Panc1 (cell line): ENCODE measurements at regions not wholly inside any gene's neighbourhood (a gene's known extent, or its start where the extent isn't known, plus 50 kb on each side); places are given as distances from the start of the nearest gene placed in this dataset.

Experiments used
- ATAC-seq: fragments of 200-7000 bp; cut with Tn5 transposase; 2 replicates; pipeline ENCODE4 v1.9.1; 2020; ENCODE audit warnings: mild to moderate bottlenecking, moderate library complexity
- BruUV-seq: library from RNA; stranded (reverse); fragments of 400-500 nt; replicated peaks from 2 replicates; lab custom pipeline; 2021; lab: Mats Ljungman, UMichigan
- CTCF ChIA-PET: fragments of 300-600 bp; sonication (Branson Sonifier 250); formaldehyde crosslinking; loops from one replicate; lab custom pipeline; 2022; ENCODE audit warnings: antibody characterized with exemption; lab: Charles Lee
- POLR2A ChIA-PET: fragments of 300-600 bp; sonication (Branson Sonifier 250); formaldehyde crosslinking; loops from one replicate; lab custom pipeline; 2022; ENCODE audit warnings: antibody characterized with exemption; lab: Charles Lee
- DNase-seq: peaks from one replicate; pipeline ENCODE4 v3.0.0-alpha.2; 2010; ENCODE audit warnings: low read depth, low spot score
- H3K27ac ChIP-seq: 2 replicates; pipeline ENCODE4 v1.5.1; 2011; ENCODE audit warnings: mild to moderate bottlenecking, low read length, inconsistent platforms
- H3K27me3 ChIP-seq: fragments of 200-500 bp; sonication (Bioruptor generic); 2 replicates; pipeline ENCODE4 v1.6.0; 2014; ENCODE audit warnings: low read length, inconsistent platforms; ENCODE audit not compliant: control insufficient read depth, insufficient read depth
- H3K36me3 ChIP-seq: fragments of 200-500 bp; sonication (Bioruptor generic); 2 replicates; pipeline ENCODE4 v1.5.1; 2014; ENCODE audit warnings: inconsistent platforms, mild to moderate bottlenecking, low read length, moderate library complexity; ENCODE audit not compliant: control insufficient read depth, insufficient read depth
- H3K4me1 ChIP-seq: 2 replicates; pipeline ENCODE4 v1.5.1; 2011; ENCODE audit warnings: inconsistent platforms, mild to moderate bottlenecking, low read length, moderate library complexity; ENCODE audit not compliant: control insufficient read depth, insufficient read depth
- H3K4me3 ChIP-seq, 2 experiments: 2 replicates each; pipeline ENCODE4 v1.5.1; 2011 to 2012; ENCODE audit warnings: low read depth in 2 of 2, low read length in 2 of 2, mild to moderate bottlenecking in 2 of 2, inconsistent platforms in 1 of 2, moderate library complexity in 1 of 2
- H3K9me3 ChIP-seq: fragments of 200-500 bp; sonication (Bioruptor generic); 2 replicates; pipeline ENCODE4 v1.5.1; 2014; ENCODE audit warnings: low read depth, mild to moderate bottlenecking, inconsistent platforms, low read length, moderate library complexity; ENCODE audit not compliant: control insufficient read depth, insufficient read depth
- CTCF ChIP-seq: fragments of 450-650 bp; IDR thresholded peaks from 2 replicates; pipeline ENCODE4 v1.5.1; 2017; ENCODE audit warnings: mild to moderate bottlenecking
- POLR2AphosphoS5 ChIP-seq: IDR thresholded peaks from 2 replicates; pipeline ENCODE4 v1.6.1; 2012; ENCODE audit warnings: mild to moderate bottlenecking, low read depth, low read length, moderate library complexity
- REST ChIP-seq, 2 experiments: IDR thresholded peaks; 2 replicates each; pipeline ENCODE4 v1.6.1; 2011 to 2012; ENCODE audit warnings: low read depth in 2 of 2, control low read depth in 1 of 2, low read length in 1 of 2, mild to moderate bottlenecking in 1 of 2, moderate library complexity in 1 of 2; ENCODE audit not compliant: insufficient read depth in 1 of 2
- SIN3A ChIP-seq: IDR thresholded peaks from 2 replicates; pipeline ENCODE4 v1.6.1; 2012; ENCODE audit warnings: low read depth, mild to moderate bottlenecking, low read length, moderate library complexity, borderline replicate concordance; ENCODE audit not compliant: insufficient read depth
- TCF7L2 ChIP-seq: IDR thresholded peaks from 2 replicates; pipeline ENCODE4 v1.6.1; 2011; ENCODE audit warnings: mild to moderate bottlenecking, low read depth, low read length, inconsistent platforms
- in situ Hi-C: cut with HindIII; loops from 2 replicates; pipeline ENCODE4 v1.10.0; 2016; ENCODE audit warnings: low sequenced_read_pairs, low pct_unique_long_range_greater_than_20kb
- intact Hi-C: fragments of 100-400 bp; cut with micrococcal nuclease; formaldehyde crosslinking; loops from one replicate; pipeline ENCODE4 v1.10.0; 2022; ENCODE audit not compliant: unreplicated experiment

- DNase-seq, result no peak
- Histone ChIP-seq H3K4me3 (no peak overlapping the region), H3K27ac (no peak overlapping the region), H3K27me3 (no peaks in the 10 kb centered on the region), H3K36me3 (no peaks in the 10 kb centered on the region), H3K4me1 (no peaks in the 10 kb centered on the region), H3K9me3 (no peaks in the 10 kb centered on the region)
- no TSS peak for BruUV-seq
- ChIA-PET POLR2A (no interaction called here), CTCF (no interaction called here)
- in situ Hi-C loops (no loop called here), intact Hi-C loops (no loop called here)
- TF ChIP-seq CTCF (no peak), POLR2AphosphoS5 (no peak), SIN3A (no peak), REST (IDR thresholded peaks at IDR 0.05; ENCODE audit: insufficient read depth in 1 of 2, low read depth in 2 of 2, low read length in 1 of 2) (no peak), TCF7L2 (no peak)
- ATAC-seq, result no peak
Observed at GRCh38 chr13:58059624-58060023, 428.1 kb downstream of the PCDH17 start.

GRCh38 chr13:58080806-58081205 is 449.3 kb downstream of the PCDH17 start:
- H3K4me3 ChIP-seq, result no peak overlapping the region
- BruUV-seq, result no TSS peak
- intact Hi-C loops (no loop called here), in situ Hi-C loops (no loop called here)
- no peaks in the 10 kb centered on the region for H3K27me3 ChIP-seq
- ChIA-PET POLR2A (no interaction called here), CTCF (no interaction called here)
- no peak for ATAC-seq
- no peak for DNase-seq
- no peaks in the 10 kb centered on the region for H3K36me3 ChIP-seq
- no peaks in the 10 kb centered on the region for H3K9me3 ChIP-seq
- TF ChIP-seq SIN3A, result no peak
- TF ChIP-seq POLR2AphosphoS5, result no peak
- TF ChIP-seq CTCF, result no peak
- no peak for TF ChIP-seq TCF7L2
- no peak for TF ChIP-seq REST (IDR thresholded peaks at IDR 0.05; ENCODE audit: insufficient read depth in 1 of 2, low read depth in 2 of 2, low read length in 1 of 2)
- no peak overlapping the region for H3K27ac ChIP-seq
- no peaks in the 10 kb centered on the region for H3K4me1 ChIP-seq
